PC-3 (cell line): ENCODE measurements at regions not wholly inside any gene's neighbourhood (a gene's known extent, or its start where the extent isn't known, plus 50 kb on each side); places are given as distances from the start of the nearest gene placed in this dataset.

Source experiments
- CTCF ChIP-seq: fragments of 300-600 bp; sonication (generic); conservative IDR thresholded peaks from 2 replicates; pipeline ENCODE4 v1.5.1; 2017; ENCODE audit warnings: antibody characterized with exemption, low read depth, mild to moderate bottlenecking, low read length
- EZH2 ChIP-seq: fragments of 300-600 bp; sonication (generic); IDR thresholded peaks from one replicate; pipeline ENCODE4 v1.6.1; 2017; ENCODE audit warnings: antibody characterized with exemption, mild to moderate bottlenecking, low read length; ENCODE audit not compliant: unreplicated experiment
- EZH2phosphoT487 ChIP-seq: fragments of 300-600 bp; sonication (generic); IDR thresholded peaks from 2 replicates; pipeline ENCODE4 v1.6.1; 2018; ENCODE audit warnings: mild to moderate bottlenecking, antibody characterized with exemption, low read length, borderline replicate concordance

GRCh38 chrX:73289039-73289438 lies 74.4 kb upstream of the NAP1L2 start:
- TF ChIP-seq CTCF (no peak), EZH2phosphoT487 (no peak), EZH2 (no peak)
